Keratinocyte (primary cell): ENCODE measurements at regions not wholly inside any gene's neighbourhood (a gene's known extent, or its start where the extent isn't known, plus 50 kb on each side); places are given as distances from the start of the nearest gene placed in this dataset.

Source experiments
- DNase-seq: peaks from one replicate; pipeline ENCODE4 v3.0.0-alpha.2; 2011; ENCODE audit warnings: low read depth, missing footprints, low spot score
- FAIRE-seq: peaks from 2 replicates; lab custom pipeline; 2011; peaks lifted over from hg19 to GRCh38; lab: Jason Lieb, UNC
- H2AFZ ChIP-seq: 2 replicates; pipeline ENCODE4 v1.6.0; 2012; ENCODE audit warnings: low read length, control low read depth, inconsistent platforms; ENCODE audit not compliant: control insufficient read depth
- H3K27ac ChIP-seq: 2 replicates; pipeline ENCODE4 v1.5.1; 2011; ENCODE audit warnings: low read length; ENCODE audit not compliant: control insufficient read depth, insufficient read depth
- H3K27me3 ChIP-seq: 3 replicates; pipeline ENCODE4 v1.6.0; 2011; ENCODE audit warnings: low read length; ENCODE audit not compliant: control insufficient read depth, insufficient read depth; ENCODE audit errors: extremely low read depth
- H3K36me3 ChIP-seq, 2 experiments: 2 replicates in 1 of 2; 3 replicates in 1 of 2; pipeline ENCODE4 v1.5.1; 2011; ENCODE audit warnings: low read length in 2 of 2, mild to moderate bottlenecking in 1 of 2; ENCODE audit not compliant: control insufficient read depth in 2 of 2, insufficient read depth in 2 of 2; ENCODE audit errors: extremely low read depth in 1 of 2
- H3K4me1 ChIP-seq: 3 replicates; pipeline ENCODE4 v1.5.1; 2011; ENCODE audit warnings: low read length; ENCODE audit not compliant: control insufficient read depth, insufficient read depth; ENCODE audit errors: extremely low read depth
- H3K4me2 ChIP-seq: 3 replicates; pipeline ENCODE4 v1.6.0; 2011; ENCODE audit warnings: low read depth, low read length; ENCODE audit not compliant: control insufficient read depth, insufficient read depth; ENCODE audit errors: extremely low read depth
- H3K4me3 ChIP-seq, 3 experiments: fragments of 200-600 bp in 1 of 3; sonication (generic) in 1 of 3; 2 replicates in 2 of 3; 3 replicates in 1 of 3; pipeline ENCODE4 v1.5.1; 2011 to 2016; ENCODE audit warnings: low read length in 3 of 3, mild to moderate bottlenecking in 3 of 3, control low read depth in 2 of 3, inconsistent platforms in 1 of 3, low read depth in 1 of 3, mixed read lengths in 1 of 3, mixed run types in 1 of 3, moderate library complexity in 1 of 3; ENCODE audit not compliant: control insufficient read depth in 2 of 3, insufficient read depth in 2 of 3; ENCODE audit errors: extremely low read depth in 1 of 3
- H3K79me2 ChIP-seq: 2 replicates; pipeline ENCODE4 v1.6.0; 2012; ENCODE audit warnings: low read length; ENCODE audit not compliant: control insufficient read depth, insufficient read depth
- H3K9ac ChIP-seq: 3 replicates; pipeline ENCODE4 v1.6.0; 2011; ENCODE audit warnings: low read length; ENCODE audit not compliant: control insufficient read depth, insufficient read depth; ENCODE audit errors: extremely low read depth
- H3K9me1 ChIP-seq: 3 replicates; pipeline ENCODE4 v1.6.0; 2011; ENCODE audit warnings: low read length; ENCODE audit not compliant: control insufficient read depth, insufficient read depth; ENCODE audit errors: extremely low read depth
- H3K9me3 ChIP-seq: 2 replicates; pipeline ENCODE4 v1.5.1; 2012; ENCODE audit warnings: low read depth, low read length; ENCODE audit not compliant: control insufficient read depth
- H4K20me1 ChIP-seq: 3 replicates; pipeline ENCODE4 v1.6.0; 2011; ENCODE audit warnings: low read length; ENCODE audit not compliant: control insufficient read depth, insufficient read depth; ENCODE audit errors: extremely low read depth
- CTCF ChIP-seq, 3 experiments: IDR thresholded peaks in 1 of 3; conservative IDR thresholded peaks in 1 of 3; optimal IDR thresholded peaks in 1 of 3; 2 replicates in 2 of 3; 3 replicates in 1 of 3; pipeline versions ENCODE3 to v1.5.1; 2011; ENCODE audit warnings: low read length in 3 of 3, mild to moderate bottlenecking in 3 of 3, moderate library complexity in 2 of 3, control low read depth in 1 of 3, inconsistent platforms in 1 of 3; ENCODE audit not compliant: insufficient read depth in 2 of 3; ENCODE audit errors: extremely low read depth in 1 of 3
- EZH2 ChIP-seq: IDR thresholded peaks from one replicate; pipeline ENCODE4 v1.6.1; 2012; ENCODE audit warnings: inconsistent platforms, mild to moderate bottlenecking, low read length, moderate library complexity
- dilution Hi-C: fragments of 300-500 bp; cut with MboI; formaldehyde crosslinking; loops from one replicate; pipeline ENCODE4 v1.7.0; 2020; ENCODE audit warnings: low sequenced_read_pairs; ENCODE audit not compliant: extremely low pct_ligation_motif_present

- H3K9me3 ChIP-seq, result no peaks in the 10 kb centered on the region
- no peak overlapping the region for H3K4me2 ChIP-seq
- H3K27ac ChIP-seq, result no peak overlapping the region
- no peak overlapping the region for H3K9ac ChIP-seq
- H3K9me1 ChIP-seq, result no peaks in the 10 kb centered on the region
- no peaks in the 10 kb centered on the region for H3K36me3 ChIP-seq
- H3K4me3 ChIP-seq, result no peak overlapping the region
- H3K79me2 ChIP-seq, result no peaks in the 10 kb centered on the region
- no peaks in the 10 kb centered on the region for H4K20me1 ChIP-seq
- H3K27me3 ChIP-seq, result no peaks in the 10 kb centered on the region
- no peak for FAIRE-seq
- DNase-seq, result no peak
- H2AFZ ChIP-seq, result no peak overlapping the region
- TF ChIP-seq EZH2 (no peak), CTCF (optimal IDR thresholded peaks at IDR 0.05 in 1 of 3, IDR thresholded peaks at IDR 0.05 in 1 of 3, conservative IDR thresholded peaks at IDR 0.05 in 1 of 3; ENCODE audit: extremely low read depth in 1 of 3, insufficient read depth in 2 of 3, low read length in 3 of 3) (no peak)
- dilution Hi-C loops, result no loop called here
- no peaks in the 10 kb centered on the region for H3K4me1 ChIP-seq
Observed at GRCh38 chr3:189403194-189403593, 228.0 kb upstream of the TP63 start.

GRCh38 chr3:189404024-189404423 lies 227.2 kb upstream of the TP63 start:
- no peaks in the 10 kb centered on the region for H3K9me3 ChIP-seq
- dilution Hi-C loops, result no loop called here
- no peak for FAIRE-seq

More at GRCh38 chr3:189404024-189404423, 227.2 kb upstream of the TP63 start:
- Histone ChIP-seq H3K4me2 (no peak overlapping the region), H4K20me1 (no peaks in the 10 kb centered on the region), H3K9me1 (no peaks in the 10 kb centered on the region), H3K27me3 (no peaks in the 10 kb centered on the region), H3K4me3 (no peak overlapping the region), H2AFZ (no peak overlapping the region), H3K79me2 (no peaks in the 10 kb centered on the region), H3K36me3 (no peaks in the 10 kb centered on the region), H3K27ac (no peak overlapping the region), H3K4me1 (no peaks in the 10 kb centered on the region), H3K9ac (no peak overlapping the region)
- TF ChIP-seq CTCF (optimal IDR thresholded peaks at IDR 0.05 in 1 of 3, IDR thresholded peaks at IDR 0.05 in 1 of 3, conservative IDR thresholded peaks at IDR 0.05 in 1 of 3; ENCODE audit: extremely low read depth in 1 of 3, insufficient read depth in 2 of 3, low read length in 3 of 3) (no peak), EZH2 (no peak)
- no peak for DNase-seq
